Loucy (cell line): ENCODE measurements at regions not wholly inside any gene's neighbourhood (a gene's known extent, or its start where the extent isn't known, plus 50 kb on each side); places are given as distances from the start of the nearest gene placed in this dataset.

Experiments
- H2AFZ ChIP-seq: fragments of 200-600 bp; sonication (generic); 2 replicates; pipeline ENCODE4 v1.6.0; 2016; ENCODE audit warnings: antibody characterized with exemption, mild to moderate bottlenecking, low read length, moderate library complexity
- H3F3A ChIP-seq: fragments of 200-600 bp; 2 replicates; pipeline ENCODE4 v1.6.0; 2016; ENCODE audit warnings: antibody characterized with exemption, low read depth, mild to moderate bottlenecking
- H3K27me3 ChIP-seq: fragments of 200-600 bp; sonication (generic); 2 replicates; pipeline ENCODE4 v1.6.1; 2014; ENCODE audit warnings: low read length, mild to moderate bottlenecking; ENCODE audit not compliant: insufficient read depth, poor library complexity, severe bottlenecking
- H3K36me3 ChIP-seq: fragments of 200-600 bp; sonication (generic); 2 replicates; pipeline ENCODE4 v1.6.1; 2016; ENCODE audit warnings: low read length; ENCODE audit not compliant: insufficient read depth
- H3K4me1 ChIP-seq: fragments of 200-600 bp; sonication (generic); 2 replicates; pipeline ENCODE4 v1.5.1; 2014; ENCODE audit warnings: low read length, mild to moderate bottlenecking; ENCODE audit not compliant: insufficient read depth, poor library complexity, severe bottlenecking
- H3K4me2 ChIP-seq: fragments of 200-600 bp; sonication (generic); 2 replicates; pipeline ENCODE4 v1.6.0; 2014; ENCODE audit warnings: antibody characterized with exemption, low read length, low read depth, mild to moderate bottlenecking; ENCODE audit not compliant: poor library complexity, severe bottlenecking
- H3K4me3 ChIP-seq: fragments of 200-600 bp; sonication (generic); 2 replicates; pipeline ENCODE4 v1.5.1; 2014; ENCODE audit warnings: low read length, mild to moderate bottlenecking, mixed read lengths; ENCODE audit not compliant: poor library complexity, severe bottlenecking
- H3K79me2 ChIP-seq: fragments of 200-600 bp; sonication (generic); 2 replicates; pipeline ENCODE4 v1.6.1; 2014; ENCODE audit warnings: low read length; ENCODE audit not compliant: insufficient read depth
- H3K9ac ChIP-seq: fragments of 200-600 bp; sonication (generic); 2 replicates; pipeline ENCODE4 v1.6.0; 2014; ENCODE audit warnings: mild to moderate bottlenecking, low read depth, low read length, moderate library complexity; ENCODE audit not compliant: poor library complexity, severe bottlenecking
- H3K9me2 ChIP-seq: fragments of 200-600 bp; sonication (generic); replicated peaks from 2 replicates; pipeline ENCODE4 v1.6.1; 2016; ENCODE audit warnings: low read depth, low read length, mixed read lengths
- H3K9me3 ChIP-seq: fragments of 200-600 bp; sonication (generic); 2 replicates; pipeline ENCODE4 v1.6.1; 2014; ENCODE audit warnings: mild to moderate bottlenecking, antibody characterized with exemption, low read length, low read depth; ENCODE audit not compliant: insufficient read depth
- H4K20me1 ChIP-seq: fragments of 200-600 bp; sonication (generic); 2 replicates; pipeline ENCODE4 v1.6.0; 2014; ENCODE audit warnings: antibody characterized with exemption, low read length, mild to moderate bottlenecking; ENCODE audit not compliant: insufficient read depth, poor library complexity, severe bottlenecking
- EZH2phosphoT487 ChIP-seq: fragments of 200-600 bp; IDR thresholded peaks from 2 replicates; pipeline ENCODE4 v1.6.1; 2018; ENCODE audit warnings: antibody characterized with exemption, mild to moderate bottlenecking, moderate library complexity, borderline replicate concordance
- TF ChIP-seq, protein P1 (sequence below): fragments of 200-600 bp; sonication (generic); conservative IDR thresholded peaks from 2 replicates; pipeline ENCODE4 v1.5.1; 2014; ENCODE audit warnings: mild to moderate bottlenecking, antibody characterized with exemption, low read length

DNA sequence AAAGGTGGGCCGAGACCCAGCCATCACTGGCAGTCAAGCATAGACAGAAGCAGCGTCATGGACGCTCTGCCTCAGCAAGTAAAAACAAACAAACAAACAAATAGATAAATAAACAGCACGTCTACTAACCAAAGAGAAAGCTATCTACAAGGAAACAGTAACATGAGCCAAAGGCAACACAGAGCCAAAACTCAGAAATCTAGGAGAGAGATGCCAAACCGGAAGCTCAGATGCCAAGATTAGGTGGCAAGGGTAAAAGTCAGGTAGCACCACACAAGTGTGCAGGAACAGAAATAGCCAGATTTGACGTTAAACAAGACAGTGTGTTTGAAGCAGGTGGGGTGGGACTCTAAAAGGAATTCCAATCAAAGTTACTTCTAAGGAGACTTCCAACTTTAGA, 448.3 kb upstream of the NFIA start:
- H3K36me3 ChIP-seq, result no peaks in the 10 kb centered on the region
- no peak overlapping the region for H3K4me3 ChIP-seq
- no peak overlapping the region for H2AFZ ChIP-seq
- no peaks in the 10 kb centered on the region for H3K27me3 ChIP-seq
- no peaks in the 10 kb centered on the region for H3K9me2 ChIP-seq
- H3K4me1 ChIP-seq, result no peaks in the 10 kb centered on the region
- H3K79me2 ChIP-seq, result no peaks in the 10 kb centered on the region
- no peaks in the 10 kb centered on the region for H3K9me3 ChIP-seq
- no peak overlapping the region for H3K9ac ChIP-seq
- no peak overlapping the region for H3K4me2 ChIP-seq
- no peaks in the 10 kb centered on the region for H3F3A ChIP-seq
- no peak for TF ChIP-seq EZH2phosphoT487
- TF ChIP-seq, protein P1, sequence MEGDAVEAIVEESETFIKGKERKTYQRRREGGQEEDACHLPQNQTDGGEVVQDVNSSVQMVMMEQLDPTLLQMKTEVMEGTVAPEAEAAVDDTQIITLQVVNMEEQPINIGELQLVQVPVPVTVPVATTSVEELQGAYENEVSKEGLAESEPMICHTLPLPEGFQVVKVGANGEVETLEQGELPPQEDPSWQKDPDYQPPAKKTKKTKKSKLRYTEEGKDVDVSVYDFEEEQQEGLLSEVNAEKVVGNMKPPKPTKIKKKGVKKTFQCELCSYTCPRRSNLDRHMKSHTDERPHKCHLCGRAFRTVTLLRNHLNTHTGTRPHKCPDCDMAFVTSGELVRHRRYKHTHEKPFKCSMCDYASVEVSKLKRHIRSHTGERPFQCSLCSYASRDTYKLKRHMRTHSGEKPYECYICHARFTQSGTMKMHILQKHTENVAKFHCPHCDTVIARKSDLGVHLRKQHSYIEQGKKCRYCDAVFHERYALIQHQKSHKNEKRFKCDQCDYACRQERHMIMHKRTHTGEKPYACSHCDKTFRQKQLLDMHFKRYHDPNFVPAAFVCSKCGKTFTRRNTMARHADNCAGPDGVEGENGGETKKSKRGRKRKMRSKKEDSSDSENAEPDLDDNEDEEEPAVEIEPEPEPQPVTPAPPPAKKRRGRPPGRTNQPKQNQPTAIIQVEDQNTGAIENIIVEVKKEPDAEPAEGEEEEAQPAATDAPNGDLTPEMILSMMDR, result no peak
- H4K20me1 ChIP-seq, result no peaks in the 10 kb centered on the region

DNA sequence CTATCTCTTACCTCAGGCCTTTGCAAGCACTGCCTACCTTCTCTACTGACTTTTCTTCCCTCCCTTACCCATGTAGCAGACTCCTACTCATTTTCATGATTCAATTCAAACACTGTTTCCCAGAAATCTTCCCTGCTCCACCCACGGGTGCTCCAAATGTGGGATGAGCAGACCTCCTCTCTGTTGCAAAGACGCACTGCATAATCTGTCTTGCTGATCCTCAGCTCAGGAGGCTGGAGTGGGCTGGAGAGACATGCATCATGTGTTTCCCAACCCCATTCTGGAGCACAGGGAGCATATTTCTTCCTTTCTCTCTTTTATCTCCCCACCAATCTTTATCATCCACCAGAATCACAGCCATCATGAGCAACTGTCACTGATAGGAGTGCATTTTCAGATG, 459.9 kb upstream of the NFIA start:
- Histone ChIP-seq H4K20me1 (no peaks in the 10 kb centered on the region), H3K4me2 (peak overlapping the region; percentile 11), H3K79me2 (no peaks in the 10 kb centered on the region), H2AFZ (peak overlapping the region; percentile 44), H3K9me3 (no peaks in the 10 kb centered on the region), H3K4me3 (no peak overlapping the region), H3K4me1 (peaks cover 57% of the 10 kb centered on the region), H3K9ac (no peak overlapping the region), H3K36me3 (no peaks in the 10 kb centered on the region), H3F3A (no peaks in the 10 kb centered on the region), H3K27me3 (no peaks in the 10 kb centered on the region), H3K9me2 (no peaks in the 10 kb centered on the region)
- TF ChIP-seq, protein P1, result no peak
- no peak for TF ChIP-seq EZH2phosphoT487

DNA sequence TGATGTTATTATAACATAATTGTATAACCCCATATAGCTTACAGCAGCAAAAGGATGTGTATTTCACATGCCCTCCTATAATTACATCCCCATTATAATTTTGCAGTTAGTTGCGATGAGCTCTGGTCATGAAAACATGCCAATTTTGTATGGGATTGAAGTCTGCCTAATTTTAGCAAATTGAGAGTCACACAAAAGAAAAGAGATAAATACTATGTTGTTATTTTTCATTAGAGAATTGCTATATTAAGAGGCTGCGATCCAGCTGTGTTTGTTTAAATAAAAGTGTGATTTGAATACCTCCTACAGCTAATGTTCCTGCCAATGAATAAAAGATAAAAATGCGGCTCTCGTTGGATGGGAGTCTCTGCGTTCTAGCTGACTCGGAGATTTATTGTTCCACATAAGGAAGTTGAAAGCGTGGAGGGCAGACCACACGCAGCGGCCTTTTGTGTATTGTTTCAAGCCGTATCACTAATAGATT, 461.0 kb upstream of the NFIA start:
- no peaks in the 10 kb centered on the region for H4K20me1 ChIP-seq
- H3K27me3 ChIP-seq, result no peaks in the 10 kb centered on the region
- peaks cover 61% of the 10 kb centered on the region for H3K4me1 ChIP-seq
- H3K79me2 ChIP-seq, result no peaks in the 10 kb centered on the region
- H3K4me2 ChIP-seq, result no peak overlapping the region
- no peak overlapping the region for H2AFZ ChIP-seq
- no peak overlapping the region for H3K4me3 ChIP-seq
- TF ChIP-seq, protein P1, result no peak
- no peak for TF ChIP-seq EZH2phosphoT487
- H3K9ac ChIP-seq, result no peak overlapping the region
- no peaks in the 10 kb centered on the region for H3K9me3 ChIP-seq
- no peaks in the 10 kb centered on the region for H3F3A ChIP-seq
- no peaks in the 10 kb centered on the region for H3K36me3 ChIP-seq
- H3K9me2 ChIP-seq, result no peaks in the 10 kb centered on the region
